ENCODE measurements at regions not wholly inside any gene's neighbourhood (a gene's known extent, or its start where the extent isn't known, plus 50 kb on each side); places are given as distances from the start of the nearest gene placed in this dataset.

GRCh38 chr18:2082676-2083075 lies 488.6 kb downstream of the METTL4 start:
- no peak for DNase-seq

GRCh38 chr18:2083691-2084090 lies 487.6 kb downstream of the METTL4 start:
- DNase-seq, result no peak

- DNase-seq, result no peak
Observed at GRCh38 chr18:2086439-2086838, 484.9 kb downstream of the METTL4 start.

- no peak for DNase-seq
Observed at GRCh38 chr18:2087877-2088673, 483.2 kb downstream of the METTL4 start.

- no peak for DNase-seq
Observed at GRCh38 chr18:2089396-2089795, 481.9 kb downstream of the METTL4 start.

- no peak for DNase-seq
Observed at GRCh38 chr18:2091937-2092336, 479.4 kb downstream of the METTL4 start.

- no peak for DNase-seq
Observed at GRCh38 chr18:2096551-2096950, 474.8 kb downstream of the METTL4 start.

- no peak for DNase-seq
Observed at GRCh38 chr18:2100694-2101213, 470.6 kb downstream of the METTL4 start.

GRCh38 chr18:2102022-2102421 lies 469.3 kb downstream of the METTL4 start:
- no peak for DNase-seq

- DNase-seq, result no peak
Observed at GRCh38 chr18:2103299-2103698, 468.0 kb downstream of the METTL4 start.

- peak; percentile 20 for DNase-seq
Observed at GRCh38 chr18:2104620-2105462, 466.5 kb downstream of the METTL4 start.

- no peak for DNase-seq
Observed at GRCh38 chr18:2108591-2108990, 462.7 kb downstream of the METTL4 start.

GRCh38 chr18:2111456-2111855 lies 459.8 kb downstream of the METTL4 start:
- DNase-seq, result no peak

- DNase-seq, result no peak
Observed at GRCh38 chr18:2112435-2113045, 458.8 kb downstream of the METTL4 start.

- no peak for DNase-seq
Observed at GRCh38 chr18:2114289-2114688, 457.0 kb downstream of the METTL4 start.

- no peak for DNase-seq
Observed at GRCh38 chr18:2114765-2115164, 456.5 kb downstream of the METTL4 start.

GRCh38 chr18:2121224-2121623 lies 450.1 kb downstream of the METTL4 start:
- DNase-seq, result no peak

- DNase-seq, result no peak
Observed at GRCh38 chr18:2123077-2123476, 448.2 kb downstream of the METTL4 start.

GRCh38 chr18:2134364-2134763 lies 436.9 kb downstream of the METTL4 start:
- DNase-seq, result no peak

GRCh38 chr18:2135309-2135708 lies 436.0 kb downstream of the METTL4 start:
- no peak for DNase-seq

- DNase-seq, result no peak
Observed at GRCh38 chr18:2138552-2138951, 432.8 kb downstream of the METTL4 start.

GRCh38 chr18:2139691-2140090 lies 431.6 kb downstream of the METTL4 start:
- no peak for DNase-seq

GRCh38 chr18:2143636-2144035 lies 427.7 kb downstream of the METTL4 start:
- DNase-seq, result no peak

Measured in activated CD4-positive, alpha-beta T cell treated with anti-CD3 and anti-CD28 coated beads, Interleukin-2, amount 50 U/mL, for 1 hour (primary cell).